ENCODE measurements at regions not wholly inside any gene's neighbourhood (a gene's known extent, or its start where the extent isn't known, plus 50 kb on each side); places are given as distances from the start of the nearest gene placed in this dataset.
A peak's percentile ranks its signal among the peaks of the same experiment; 100 is the strongest.

DNA sequence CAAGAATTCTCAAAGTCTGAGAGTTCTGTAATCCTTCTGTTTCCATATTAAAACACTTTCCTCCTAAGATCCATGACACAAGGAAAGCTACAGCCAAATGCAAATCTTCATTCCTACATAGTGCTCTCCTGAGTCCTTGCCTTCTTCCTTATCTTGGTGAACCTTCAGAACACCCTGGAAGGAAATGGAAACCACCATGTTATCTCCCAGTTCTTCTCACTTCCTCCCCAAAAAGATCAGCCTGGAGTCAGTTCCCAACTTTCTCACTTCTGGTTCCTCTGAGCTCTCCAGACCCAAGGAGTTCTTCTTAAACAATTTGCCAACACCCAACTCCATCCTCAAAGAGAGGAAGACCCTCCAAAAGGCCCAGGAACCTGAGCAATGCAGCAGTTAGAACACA lies 193.3 kb upstream of the CCN2 start:
- intact Hi-C loops (cut with micrococcal nuclease; ENCODE audit: unreplicated experiment) = no loop called here
- CTCF ChIA-PET (ENCODE audit: unreplicated experiment) = no interaction called here
- no TSS peak for BruUV-seq (replicated peaks)
- Histone ChIP-seq H3K4me3 (ENCODE audit: low read depth, low read length, poor library complexity, severe bottlenecking) (no peak overlapping the region), H3K27ac (ENCODE audit: low read depth, low read length, poor library complexity, severe bottlenecking) (no peak overlapping the region), H3K9me3 (ENCODE audit: low read length) (0 out of 2 replicates have a peak, but pooled peaks cover 3% of the 10 kb centered on the region), H4K20me1 (ENCODE audit: insufficient read depth, low read length) (no peaks in the 10 kb centered on the region), H3K4me1 (ENCODE audit: insufficient read depth, low read length, poor library complexity, severe bottlenecking) (no peaks in the 10 kb centered on the region), H3K36me3 (ENCODE audit: insufficient read depth, low read length) (no peaks in the 10 kb centered on the region), H3K9me2 (ENCODE audit: insufficient read depth, low read length) (no peaks in the 10 kb centered on the region), H3K4me2 (ENCODE audit: low read length) (no peak overlapping the region), H3K79me2 (ENCODE audit: insufficient read depth, low read depth, low read length) (no peaks in the 10 kb centered on the region), H2AFZ (ENCODE audit: low read length) (no peak overlapping the region)
- no peak for DNase-seq (ENCODE audit: low spot score)
- POLR2A ChIA-PET = interaction anchor here (0.6 kb wide), 1 partner anchor 107 kb away, joined by 9 read pairs; no protein-coding TSS in a partner anchor
- TF ChIP-seq EZH2phosphoT487 (IDR thresholded peaks at IDR 0.05; ENCODE audit: borderline replicate concordance, low read depth, low read length) (no peak), CTCF (conservative IDR thresholded peaks at IDR 0.05; ENCODE audit: low read length) (no peak)

DNA sequence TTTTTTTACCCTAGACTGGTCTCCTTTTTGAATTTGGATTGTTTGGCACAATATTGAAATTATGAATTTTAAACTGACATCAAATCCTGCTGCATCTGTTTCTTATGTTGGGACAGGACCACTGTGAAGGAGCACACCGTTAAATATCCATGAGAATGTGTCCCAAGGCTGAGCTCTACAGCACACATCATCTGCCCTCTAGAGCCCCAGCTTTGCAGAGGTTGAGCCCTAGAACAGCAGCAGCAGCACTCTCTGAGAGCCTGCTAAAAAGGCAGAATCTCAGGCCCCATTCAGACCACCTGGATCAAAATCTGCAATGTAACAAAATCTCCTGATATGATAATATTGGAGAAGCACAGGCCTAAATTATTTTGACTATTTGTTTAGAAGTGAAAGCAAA lies 192.1 kb upstream of the CCN2 start:
- no peaks in the 10 kb centered on the region for H3K79me2 ChIP-seq (ENCODE audit: insufficient read depth, low read depth, low read length)
- H4K20me1 ChIP-seq (ENCODE audit: insufficient read depth, low read length) = no peaks in the 10 kb centered on the region
- no peaks in the 10 kb centered on the region for H3K4me1 ChIP-seq (ENCODE audit: insufficient read depth, low read length, poor library complexity, severe bottlenecking)
- POLR2A ChIA-PET = interaction anchor here (0.5 to 1.1 kb wide), 3 partner anchors 10 to 212 kb away, joined by 3 to 4 read pairs (median 3); no protein-coding TSS in a partner anchor
- H3K4me2 ChIP-seq (ENCODE audit: low read length) = no peak overlapping the region
- intact Hi-C loops (cut with micrococcal nuclease; ENCODE audit: unreplicated experiment) = no loop called here
- no peaks in the 10 kb centered on the region for H3K36me3 ChIP-seq (ENCODE audit: insufficient read depth, low read length)
- CTCF ChIA-PET (ENCODE audit: unreplicated experiment) = no interaction called here
- H3K4me3 ChIP-seq (ENCODE audit: low read depth, low read length, poor library complexity, severe bottlenecking) = no peak overlapping the region
- no TSS peak for BruUV-seq (replicated peaks)
- H3K27ac ChIP-seq (ENCODE audit: low read depth, low read length, poor library complexity, severe bottlenecking) = no peak overlapping the region
- no peak for TF ChIP-seq CTCF (conservative IDR thresholded peaks at IDR 0.05; ENCODE audit: low read length)
- no peak for TF ChIP-seq EZH2phosphoT487 (IDR thresholded peaks at IDR 0.05; ENCODE audit: borderline replicate concordance, low read depth, low read length)
- no peaks in the 10 kb centered on the region for H3K9me2 ChIP-seq (ENCODE audit: insufficient read depth, low read length)
- H3K9me3 ChIP-seq (ENCODE audit: low read length) = 0 out of 2 replicates have a peak, but pooled peaks cover 3% of the 10 kb centered on the region
- DNase-seq (ENCODE audit: low spot score) = no peak
- H2AFZ ChIP-seq (ENCODE audit: low read length) = 0 out of 2 replicates have a peak overlapping the region, but pooled peaks have one; percentile 4

- no peak overlapping the region for H3K4me3 ChIP-seq (ENCODE audit: low read depth, low read length, poor library complexity, severe bottlenecking)
- POLR2A ChIA-PET = interaction anchor here (0.9 to 1.1 kb wide), 2 partner anchors 9 to 21 kb away, joined by 3 to 4 read pairs; no protein-coding TSS in a partner anchor
- BruUV-seq (replicated peaks) = no TSS peak
- H2AFZ ChIP-seq (ENCODE audit: low read length) = 0 out of 2 replicates have a peak overlapping the region, but pooled peaks have one; percentile 4
- TF ChIP-seq EZH2phosphoT487 (IDR thresholded peaks at IDR 0.05; ENCODE audit: borderline replicate concordance, low read depth, low read length) (no peak), CTCF (conservative IDR thresholded peaks at IDR 0.05; ENCODE audit: low read length) (no peak)
- H3K79me2 ChIP-seq (ENCODE audit: insufficient read depth, low read depth, low read length) = no peaks in the 10 kb centered on the region
- no peaks in the 10 kb centered on the region for H3K9me2 ChIP-seq (ENCODE audit: insufficient read depth, low read length)
- intact Hi-C loops (cut with micrococcal nuclease; ENCODE audit: unreplicated experiment) = no loop called here
- 0 out of 2 replicates have a peak, but pooled peaks cover 3% of the 10 kb centered on the region for H3K9me3 ChIP-seq (ENCODE audit: low read length)
- H3K4me2 ChIP-seq (ENCODE audit: low read length) = no peak overlapping the region
- no peak for DNase-seq (ENCODE audit: low spot score)
- no peaks in the 10 kb centered on the region for H3K36me3 ChIP-seq (ENCODE audit: insufficient read depth, low read length)
- H3K4me1 ChIP-seq (ENCODE audit: insufficient read depth, low read length, poor library complexity, severe bottlenecking) = no peaks in the 10 kb centered on the region
- no peaks in the 10 kb centered on the region for H4K20me1 ChIP-seq (ENCODE audit: insufficient read depth, low read length)
- no peak overlapping the region for H3K27ac ChIP-seq (ENCODE audit: low read depth, low read length, poor library complexity, severe bottlenecking)
- CTCF ChIA-PET (ENCODE audit: unreplicated experiment) = no interaction called here
Observed at GRCh38 chr6:132142768-132143167, 191.6 kb upstream of the CCN2 start.
